ENCODE measurements at regions not wholly inside any gene's neighbourhood (a gene's known extent, or its start where the extent isn't known, plus 50 kb on each side); places are given as distances from the start of the nearest gene placed in this dataset.

DNA sequence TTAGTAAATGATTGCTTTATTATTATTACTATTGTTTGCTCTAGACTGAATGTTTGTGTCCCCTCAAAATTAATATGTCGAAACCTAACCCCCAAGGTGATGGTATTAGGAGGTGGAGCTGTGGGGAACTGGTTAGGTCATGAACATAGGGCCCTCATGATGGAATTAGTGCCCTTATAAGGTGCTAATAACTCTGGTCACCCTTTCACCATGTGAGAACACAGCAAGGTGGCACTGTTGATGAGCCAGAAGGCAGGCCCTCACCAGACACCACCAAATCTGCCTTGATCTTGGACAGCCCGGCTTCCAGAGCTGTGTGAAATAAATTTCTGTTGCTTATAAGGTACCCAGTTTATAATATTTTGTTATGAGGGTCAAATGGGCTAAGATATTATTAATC lies 95.8 kb downstream of the BDNF start:
- no peak for DNase-seq

DNA sequence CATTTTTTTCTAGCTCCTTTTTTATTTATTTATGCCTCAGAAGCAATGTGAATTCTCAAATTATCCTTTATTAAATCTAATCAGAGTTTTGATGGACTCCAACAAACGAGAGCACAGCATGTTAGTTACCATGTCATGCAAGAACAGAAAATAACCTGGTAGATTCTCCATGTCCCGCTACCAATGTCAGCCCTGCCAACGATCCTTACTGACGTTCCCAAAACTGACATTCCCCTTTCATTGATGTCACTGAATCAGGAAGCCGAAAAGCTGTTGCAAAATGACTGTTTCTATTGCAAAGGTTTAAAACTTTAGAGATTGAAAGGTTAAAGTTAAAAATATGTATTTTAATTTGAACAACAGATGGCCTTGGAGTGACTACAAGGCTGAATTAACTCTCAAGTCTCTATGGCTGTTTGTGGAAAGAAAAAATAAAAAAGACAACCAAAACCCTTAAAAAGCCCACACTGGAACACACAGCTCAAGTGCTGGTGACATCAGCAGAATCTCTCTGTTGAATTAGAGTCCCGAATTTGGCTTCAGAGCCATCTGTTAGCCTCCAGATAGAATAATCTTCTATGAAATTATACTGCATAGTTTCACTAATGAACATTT lies 96.8 kb downstream of the BDNF start:
- DNase-seq, result no peak

DNA sequence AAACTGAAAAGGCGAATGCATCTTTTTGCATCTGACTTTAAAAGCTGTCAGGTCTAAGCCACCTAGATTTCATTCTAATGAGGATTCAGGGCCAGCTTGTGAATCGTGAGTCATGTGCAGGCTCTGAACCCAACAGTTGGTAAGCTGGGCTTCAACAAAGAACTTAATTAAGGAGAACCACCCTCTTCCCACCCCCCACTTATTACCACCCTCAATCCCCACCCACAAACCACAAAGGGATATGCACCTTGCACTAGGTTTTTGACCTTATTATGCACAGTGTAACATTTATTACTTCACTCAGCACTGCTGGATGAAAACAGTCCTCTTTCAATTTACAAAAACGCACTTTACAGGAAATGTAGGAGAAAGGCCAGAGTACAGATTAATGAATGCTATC lies 94.1 kb upstream of the LIN7C start:
- DNase-seq, result no peak

- DNase-seq, result no peak
Measured at GRCh38 chr11:27599217-27599616, 92.6 kb upstream of the LIN7C start.

DNA sequence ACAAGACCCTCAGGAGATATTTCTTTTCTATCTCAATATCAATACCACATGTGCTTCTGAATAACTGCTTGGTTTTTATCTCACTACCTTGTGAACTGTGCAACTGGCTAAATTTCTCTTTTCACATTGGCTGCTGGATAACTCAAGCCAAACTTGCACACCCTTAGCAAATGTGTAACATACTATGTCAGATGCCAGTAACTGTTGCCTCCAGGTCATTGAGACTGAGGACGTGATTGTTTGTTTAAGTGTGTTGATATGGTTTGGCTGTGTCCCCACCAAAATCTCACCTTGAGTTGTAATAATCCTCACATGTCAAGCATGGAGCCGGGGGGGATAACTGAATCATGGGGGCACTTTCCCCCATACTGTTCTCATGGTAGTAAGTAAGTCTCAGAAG lies 90.2 kb upstream of the LIN7C start:
- DNase-seq, result no peak

DNA sequence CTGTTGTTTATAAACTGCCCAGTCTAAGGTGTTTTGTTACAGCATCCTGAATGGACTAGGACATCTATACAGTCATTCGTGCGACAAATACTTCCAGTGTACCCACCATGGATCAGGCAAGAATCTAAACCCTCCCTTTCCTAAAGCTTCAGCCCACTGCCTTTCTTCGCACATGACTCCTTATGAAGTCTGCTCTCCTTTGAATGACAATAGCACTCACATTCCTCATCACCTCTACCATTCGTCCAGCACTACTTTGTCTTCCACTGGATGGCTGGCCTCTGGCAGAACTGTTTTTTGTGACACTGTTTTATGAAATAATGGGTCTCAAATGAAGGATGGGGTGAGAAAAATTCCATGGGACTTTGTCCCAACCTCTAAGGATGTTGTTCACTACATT lies 89.8 kb upstream of the LIN7C start:
- DNase-seq, result no peak

DNA sequence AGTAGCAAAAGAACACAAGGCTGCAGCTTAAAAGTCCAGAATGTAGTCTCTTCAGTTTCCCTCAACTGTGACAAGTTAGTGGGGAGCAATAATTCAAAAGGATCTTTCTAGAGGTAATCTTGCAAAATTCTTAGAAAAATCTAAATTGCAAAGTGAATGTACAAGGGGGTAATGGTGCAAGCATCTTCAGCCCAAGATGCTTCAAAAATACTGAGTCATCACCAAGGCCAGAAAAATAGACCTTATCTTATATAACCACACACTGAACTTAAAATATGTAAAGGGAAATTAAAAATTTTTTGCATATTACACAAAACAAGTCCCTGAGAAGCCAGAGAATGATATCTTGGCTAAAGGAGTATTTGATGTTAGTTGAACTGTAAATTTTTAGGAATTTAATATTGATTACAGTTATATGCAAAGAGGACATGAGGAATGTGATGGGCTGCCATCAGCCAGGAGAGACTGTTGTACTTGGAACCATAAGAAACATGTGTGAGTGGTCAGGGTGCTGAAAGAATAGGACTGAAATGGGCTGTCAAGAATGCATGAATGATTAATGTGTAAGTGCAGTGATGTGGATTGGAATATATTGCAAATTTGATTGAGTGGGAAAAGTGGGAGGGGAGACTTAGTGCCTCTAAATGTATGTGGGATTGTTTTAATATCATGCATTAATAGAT lies 85.7 kb upstream of the LIN7C start:
- DNase-seq, result peak; percentile 26

GRCh38 chr11:27582621-27583020 lies 76.1 kb upstream of the LIN7C start:
- DNase-seq, result no peak

DNA sequence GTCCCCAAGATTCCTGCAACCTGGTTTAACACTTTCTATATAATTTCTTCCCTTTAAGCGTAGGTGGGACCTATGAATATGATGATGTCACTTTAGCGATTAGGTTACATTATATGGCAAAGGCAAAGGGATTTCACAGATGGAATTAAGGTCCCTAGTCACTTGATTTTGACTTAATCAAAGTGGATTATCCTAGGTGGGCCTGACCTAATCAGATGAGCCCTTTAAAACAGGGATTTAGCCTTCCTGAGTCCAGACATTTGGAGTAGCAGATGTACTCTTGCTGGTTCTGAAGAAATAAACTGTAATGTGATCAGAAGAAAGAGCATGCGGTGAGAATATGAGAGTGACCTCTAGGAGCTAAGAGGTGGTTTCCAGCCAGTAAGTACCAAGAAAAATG lies 67.8 kb upstream of the LIN7C start:
- no peak for DNase-seq

GRCh38 chr11:27573024-27573423 lies 66.5 kb upstream of the LIN7C start:
- no peak for DNase-seq

DNA sequence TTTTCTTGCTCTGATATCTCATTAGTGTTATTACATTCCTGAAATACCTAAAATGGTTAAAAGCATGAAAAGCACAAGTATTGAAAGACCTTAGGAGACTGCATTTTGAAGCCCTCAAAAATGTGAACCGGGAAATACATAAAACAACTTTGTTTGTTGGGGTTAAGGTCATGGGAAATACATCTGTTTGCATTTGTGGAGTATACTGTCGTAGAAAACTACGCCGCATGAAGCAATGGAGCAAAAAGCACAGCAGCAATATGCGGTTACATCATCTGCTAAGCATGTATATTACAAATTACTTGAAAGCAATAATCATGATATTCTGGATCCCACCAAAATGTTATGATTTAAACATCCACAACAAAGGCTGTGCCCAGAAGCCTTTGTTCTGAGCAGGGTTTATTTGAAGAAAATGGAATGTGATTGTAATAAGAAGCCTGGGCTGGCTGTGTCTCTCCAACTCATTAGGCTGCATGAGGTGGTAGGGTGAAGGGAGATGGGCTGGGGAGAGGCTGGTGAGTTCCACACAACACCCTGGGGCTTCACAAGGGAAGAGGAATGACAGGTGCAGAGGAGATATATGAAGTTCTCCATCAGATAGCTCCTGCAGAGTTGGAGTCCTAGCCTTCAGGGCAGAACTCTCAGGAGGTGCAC lies 64.7 kb upstream of the LIN7C start:
- DNase-seq, result no peak

- DNase-seq, result no peak
Measured at GRCh38 chr11:27570542-27570941, 64.0 kb upstream of the LIN7C start.

DNA sequence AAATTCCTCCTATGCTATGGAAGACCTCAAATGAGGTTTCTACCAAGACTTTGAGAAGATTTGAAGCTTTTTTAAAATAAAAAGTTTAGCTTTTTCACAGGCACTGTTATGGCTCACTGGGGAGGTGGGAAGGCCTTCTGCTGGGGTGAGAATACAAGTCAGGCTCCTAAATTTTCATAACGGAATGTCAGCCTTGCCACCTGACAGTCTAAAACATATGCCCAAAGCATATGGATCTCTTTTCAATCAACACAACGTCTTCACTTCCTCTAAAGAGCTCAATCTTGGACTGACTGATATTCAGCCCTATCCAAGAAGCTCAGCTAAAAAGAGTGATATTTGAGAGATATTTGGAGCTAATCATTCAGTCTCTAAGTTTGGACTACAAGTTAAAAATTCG lies 57.1 kb upstream of the LIN7C start:
- no peak for DNase-seq

GRCh38 chr11:27563201-27563600 lies 56.6 kb upstream of the LIN7C start:
- no peak for DNase-seq

GRCh38 chr11:27558401-27558800 lies 51.8 kb upstream of the LIN7C start:
- DNase-seq, result no peak

DNA sequence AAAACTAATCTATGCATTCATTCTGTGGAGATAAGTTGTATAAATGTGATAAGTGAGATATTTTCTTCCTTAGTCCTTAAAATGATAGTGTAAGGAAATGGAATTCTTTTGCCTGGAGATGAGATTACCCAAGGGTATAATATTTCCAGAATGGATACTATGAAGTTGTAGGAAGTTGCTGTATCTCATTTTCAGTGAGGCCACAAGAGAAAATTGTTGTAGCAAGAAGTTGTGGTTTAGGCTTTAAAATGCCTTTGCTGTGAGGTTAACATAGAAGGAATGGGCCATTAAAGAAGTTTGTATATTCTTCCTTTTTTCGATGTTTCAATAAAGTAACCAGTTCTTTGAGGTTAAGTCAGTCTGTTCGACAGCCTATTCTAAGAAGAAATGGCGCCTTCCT lies 50.7 kb upstream of the LIN7C start:
- DNase-seq, result no peak

Data from hematopoietic multipotent progenitor cell treated with erythropoietin and hydrocortisone succinate and interleukin-3 and kit ligand, for 8 days (in vitro differentiated cells).